GM18520 (cell line): ENCODE measurements at regions not wholly inside any gene's neighbourhood (a gene's known extent, or its start where the extent isn't known, plus 50 kb on each side); places are given as distances from the start of the nearest gene placed in this dataset.
A peak's percentile ranks its signal among the peaks of the same experiment; 100 is the strongest.

ENCODE experiments used
- ATAC-seq: cut with Tn5 transposase; IDR thresholded peaks from one replicate; pipeline ENCODE4 v1.9.1; 2021; ENCODE audit not compliant: unreplicated experiment

- ATAC-seq, result no peak
Measured at GRCh38 chr13:103303078-103303651, 236.9 kb upstream of the SLC10A2 start.

GRCh38 chr13:103302676-103303075, 236.5 kb upstream of the SLC10A2 start:
- ATAC-seq, result no peak

GRCh38 chr13:103299079-103299478, 232.9 kb upstream of the SLC10A2 start:
- ATAC-seq, result no peak

GRCh38 chr13:103297083-103297482, 230.9 kb upstream of the SLC10A2 start:
- ATAC-seq, result no peak

- ATAC-seq, result no peak
Measured at GRCh38 chr13:103291798-103292572, 225.8 kb upstream of the SLC10A2 start.

- no peak for ATAC-seq
Measured at GRCh38 chr13:103291226-103291625, 225.0 kb upstream of the SLC10A2 start.

- no peak for ATAC-seq
Measured at GRCh38 chr13:103289681-103290080, 223.5 kb upstream of the SLC10A2 start.

GRCh38 chr13:103288114-103288513, 221.9 kb upstream of the SLC10A2 start:
- no peak for ATAC-seq

GRCh38 chr13:103287659-103288058, 221.4 kb upstream of the SLC10A2 start:
- ATAC-seq, result no peak

GRCh38 chr13:103284466-103284865, 218.2 kb upstream of the SLC10A2 start:
- ATAC-seq, result no peak

- ATAC-seq, result no peak
Measured at GRCh38 chr13:103283451-103283820, 217.2 kb upstream of the SLC10A2 start.

GRCh38 chr13:103282571-103283450, 216.6 kb upstream of the SLC10A2 start:
- no peak for ATAC-seq

GRCh38 chr13:103277959-103278694, 211.9 kb upstream of the SLC10A2 start:
- no peak for ATAC-seq

GRCh38 chr13:103276775-103277498, 210.7 kb upstream of the SLC10A2 start:
- ATAC-seq, result peak; percentile 92

GRCh38 chr13:103275722-103276121, 209.5 kb upstream of the SLC10A2 start:
- no peak for ATAC-seq

- no peak for ATAC-seq
Measured at GRCh38 chr13:103275081-103275480, 208.9 kb upstream of the SLC10A2 start.

- ATAC-seq, result no peak
Measured at GRCh38 chr13:103273825-103274224, 207.6 kb upstream of the SLC10A2 start.

- ATAC-seq, result peak; percentile 45
Measured at GRCh38 chr13:103272770-103273169, 206.6 kb upstream of the SLC10A2 start.

- no peak for ATAC-seq
Measured at GRCh38 chr13:103263448-103263847, 197.2 kb upstream of the SLC10A2 start.

- no peak for ATAC-seq
Measured at GRCh38 chr13:103255587-103256301, 189.5 kb upstream of the SLC10A2 start.
